Smooth muscle cell (in vitro differentiated cells): ENCODE measurements at regions not wholly inside any gene's neighbourhood (a gene's known extent, or its start where the extent isn't known, plus 50 kb on each side); places are given as distances from the start of the nearest gene placed in this dataset.

Source experiments
- DNase-seq: peaks from one replicate; lab custom pipeline; 2025; ENCODE audit not compliant: unreplicated experiment; lab: John Stamatoyannopoulos, UW
- H2AFZ ChIP-seq: fragments of 200-600 bp; sonication (generic); 2 replicates; pipeline ENCODE4 v1.6.0; 2016; ENCODE audit warnings: antibody characterized with exemption, low read depth, mild to moderate bottlenecking
- H3F3A ChIP-seq: fragments of 200-600 bp; sonication (generic); 2 replicates; pipeline ENCODE4 v1.6.0; 2017; ENCODE audit warnings: antibody characterized with exemption, low read depth
- H3K27ac ChIP-seq: fragments of 200-600 bp; sonication (generic); 2 replicates; pipeline ENCODE4 v1.5.1; 2016; ENCODE audit warnings: low read depth, mild to moderate bottlenecking
- H3K27me3 ChIP-seq: fragments of 200-600 bp; sonication (generic); 2 replicates; pipeline ENCODE4 v1.6.1; 2016; ENCODE audit warnings: low read depth, mild to moderate bottlenecking
- H3K36me3 ChIP-seq: fragments of 200-600 bp; sonication (generic); 2 replicates; pipeline ENCODE4 v1.5.1; 2016; ENCODE audit warnings: low read depth
- H3K4me1 ChIP-seq: fragments of 200-600 bp; sonication (generic); 2 replicates; pipeline ENCODE4 v1.5.1; 2016; ENCODE audit warnings: low read depth
- H3K4me2 ChIP-seq: fragments of 200-600 bp; sonication (generic); 2 replicates; pipeline ENCODE4 v1.6.0; 2016; ENCODE audit warnings: mild to moderate bottlenecking
- H3K4me3 ChIP-seq: fragments of 200-600 bp; sonication (generic); 2 replicates; pipeline ENCODE4 v1.5.1; 2016; ENCODE audit warnings: mild to moderate bottlenecking
- H3K79me2 ChIP-seq: fragments of 200-600 bp; sonication (generic); 2 replicates; pipeline ENCODE4 v1.6.0; 2016; ENCODE audit warnings: low read depth, mild to moderate bottlenecking
- H3K9ac ChIP-seq: fragments of 200-600 bp; sonication (generic); 2 replicates; pipeline ENCODE4 v1.6.0; 2016; ENCODE audit warnings: low read depth
- H3K9me3 ChIP-seq: fragments of 200-600 bp; sonication (generic); replicated peaks from 2 replicates; pipeline ENCODE4 v1.5.1; 2016; ENCODE audit warnings: low read depth
- H4K20me1 ChIP-seq: fragments of 200-600 bp; sonication (generic); 2 replicates; pipeline ENCODE4 v1.6.0; 2016; ENCODE audit warnings: low read depth
- CTCF ChIP-seq: fragments of 200-600 bp; sonication (generic); IDR thresholded peaks from 2 replicates; pipeline ENCODE4 v1.5.1; 2017; ENCODE audit warnings: borderline replicate concordance, mild to moderate bottlenecking, antibody characterized with exemption; ENCODE audit not compliant: insufficient read depth, poor library complexity, severe bottlenecking
- WGBS: methylation state at CpG from one replicate; pipeline ENCODE4 v1.1.7; 2016; ENCODE audit warnings: low lambda C conversion rate; 5-methylcytosine and 5-hydroxymethylcytosine counted together

- TF ChIP-seq CTCF, result no peak
- no peak for DNase-seq
- 88% methylated on average over 2 of the region's 2 CpGs for WGBS
- peaks cover 3% of the 10 kb centered on the region for H3K4me1 ChIP-seq
- H3K27me3 ChIP-seq, result no peaks in the 10 kb centered on the region
- H3K9me3 ChIP-seq, result no peaks in the 10 kb centered on the region
- H3K9ac ChIP-seq, result no peak overlapping the region
- peaks cover 11% of the 10 kb centered on the region for H3F3A ChIP-seq
- H3K36me3 ChIP-seq, result no peaks in the 10 kb centered on the region
- H3K27ac ChIP-seq, result peak overlapping the region; percentile 70
- H3K4me2 ChIP-seq, result peak overlapping the region; percentile 50
- no peak overlapping the region for H3K4me3 ChIP-seq
- no peaks in the 10 kb centered on the region for H3K79me2 ChIP-seq
- H4K20me1 ChIP-seq, result no peaks in the 10 kb centered on the region
- H2AFZ ChIP-seq, result peak overlapping the region; percentile 90
These were observed 110.0 kb upstream of the EDNRA start for GRCh38 chr4:147370881-147371280.

- Histone ChIP-seq H3K4me1 (peaks cover 3% of the 10 kb centered on the region), H3K4me3 (no peak overlapping the region), H3K9ac (no peak overlapping the region), H3K27ac (peak overlapping the region; percentile 70), H3K27me3 (no peaks in the 10 kb centered on the region), H3K79me2 (no peaks in the 10 kb centered on the region), H3F3A (peaks cover 11% of the 10 kb centered on the region), H4K20me1 (no peaks in the 10 kb centered on the region), H2AFZ (no peak overlapping the region), H3K4me2 (no peak overlapping the region), H3K36me3 (no peaks in the 10 kb centered on the region), H3K9me3 (no peaks in the 10 kb centered on the region)
- no peak for DNase-seq
- TF ChIP-seq CTCF, result no peak
These were observed 109.2 kb upstream of the EDNRA start for GRCh38 chr4:147371661-147372060.

- no peak for DNase-seq
- Histone ChIP-seq H3K79me2 (no peaks in the 10 kb centered on the region), H3K27me3 (no peaks in the 10 kb centered on the region), H3K4me3 (no peak overlapping the region), H3K27ac (no peak overlapping the region), H3K4me2 (no peak overlapping the region), H2AFZ (no peak overlapping the region), H3K36me3 (no peaks in the 10 kb centered on the region), H3K4me1 (no peaks in the 10 kb centered on the region), H3K9me3 (no peaks in the 10 kb centered on the region), H3K9ac (no peak overlapping the region), H4K20me1 (no peaks in the 10 kb centered on the region), H3F3A (no peaks in the 10 kb centered on the region)
- no peak for TF ChIP-seq CTCF
- WGBS, result 70% methylated on average over 2 of the region's 2 CpGs
These were observed 102.1 kb upstream of the EDNRA start for GRCh38 chr4:147378780-147379179.

GRCh38 chr4:147381749-147382148, 99.1 kb upstream of the EDNRA start:
- H3F3A ChIP-seq, result no peaks in the 10 kb centered on the region
- no peaks in the 10 kb centered on the region for H4K20me1 ChIP-seq
- no peaks in the 10 kb centered on the region for H3K9me3 ChIP-seq
- H3K27me3 ChIP-seq, result no peaks in the 10 kb centered on the region
- 96% methylated on average over 1 of the region's 1 CpG for WGBS
- no peak overlapping the region for H3K27ac ChIP-seq
- H2AFZ ChIP-seq, result no peak overlapping the region
- no peak overlapping the region for H3K9ac ChIP-seq
- no peaks in the 10 kb centered on the region for H3K79me2 ChIP-seq
- no peak for DNase-seq
- H3K4me2 ChIP-seq, result no peak overlapping the region
- H3K4me3 ChIP-seq, result no peak overlapping the region
- no peaks in the 10 kb centered on the region for H3K4me1 ChIP-seq
- H3K36me3 ChIP-seq, result no peaks in the 10 kb centered on the region
- no peak for TF ChIP-seq CTCF
